ENCODE measurements at regions not wholly inside any gene's neighbourhood (a gene's known extent, or its start where the extent isn't known, plus 50 kb on each side); places are given as distances from the start of the nearest gene placed in this dataset.

GRCh38 chr3:144265542-144266100 is 294.0 kb downstream of the DIPK2A start:
- TF ChIP-seq, protein P1, sequence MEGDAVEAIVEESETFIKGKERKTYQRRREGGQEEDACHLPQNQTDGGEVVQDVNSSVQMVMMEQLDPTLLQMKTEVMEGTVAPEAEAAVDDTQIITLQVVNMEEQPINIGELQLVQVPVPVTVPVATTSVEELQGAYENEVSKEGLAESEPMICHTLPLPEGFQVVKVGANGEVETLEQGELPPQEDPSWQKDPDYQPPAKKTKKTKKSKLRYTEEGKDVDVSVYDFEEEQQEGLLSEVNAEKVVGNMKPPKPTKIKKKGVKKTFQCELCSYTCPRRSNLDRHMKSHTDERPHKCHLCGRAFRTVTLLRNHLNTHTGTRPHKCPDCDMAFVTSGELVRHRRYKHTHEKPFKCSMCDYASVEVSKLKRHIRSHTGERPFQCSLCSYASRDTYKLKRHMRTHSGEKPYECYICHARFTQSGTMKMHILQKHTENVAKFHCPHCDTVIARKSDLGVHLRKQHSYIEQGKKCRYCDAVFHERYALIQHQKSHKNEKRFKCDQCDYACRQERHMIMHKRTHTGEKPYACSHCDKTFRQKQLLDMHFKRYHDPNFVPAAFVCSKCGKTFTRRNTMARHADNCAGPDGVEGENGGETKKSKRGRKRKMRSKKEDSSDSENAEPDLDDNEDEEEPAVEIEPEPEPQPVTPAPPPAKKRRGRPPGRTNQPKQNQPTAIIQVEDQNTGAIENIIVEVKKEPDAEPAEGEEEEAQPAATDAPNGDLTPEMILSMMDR (IDR thresholded peaks at IDR 0.05), result no peak
- TF ChIP-seq ZFX (IDR thresholded peaks at IDR 0.05; ENCODE audit: borderline replicate concordance), result no peak

All from 22Rv1 (cell line).